WTC11 (cell line): ENCODE measurements at regions not wholly inside any gene's neighbourhood (a gene's known extent, or its start where the extent isn't known, plus 50 kb on each side); places are given as distances from the start of the nearest gene placed in this dataset.

Experiments used
- ATAC-seq: fragments of 200-7000 bp; cut with Tn5 transposase; 2 replicates; pipeline ENCODE4 v1.10.0; 2021; ENCODE audit warnings: mild to moderate bottlenecking, moderate library complexity
- CTCF ChIA-PET: fragments of 300-600 bp; sonication (Branson Sonifier 250); formaldehyde crosslinking; loops from one replicate; lab custom pipeline; 2021; ENCODE audit warnings: antibody characterized with exemption; lab: Charles Lee
- POLR2A ChIA-PET: fragments of 350-600 bp; sonication (Branson Sonifier 250); formaldehyde crosslinking; loops from one replicate; lab custom pipeline; 2021; ENCODE audit warnings: antibody characterized with exemption; lab: Charles Lee
- DNase-seq: peaks from one replicate; pipeline ENCODE4 v3.0.0; 2021; ENCODE audit warnings: low spot score
- H3K27ac Mint-ChIP-seq: 2 replicates; pipeline ENCODE4 v1.8.0; 2021; ENCODE audit warnings: mixed read lengths
- H3K27me3 Mint-ChIP-seq: 2 replicates; pipeline ENCODE4 v1.8.0; 2021; ENCODE audit warnings: low read depth, mild to moderate bottlenecking, moderate library complexity, mixed read lengths
- H3K36me3 Mint-ChIP-seq: 2 replicates; pipeline ENCODE4 v1.8.0; 2021; ENCODE audit warnings: mixed read lengths
- H3K4me1 Mint-ChIP-seq: 2 replicates; pipeline ENCODE4 v1.8.0; 2022; ENCODE audit warnings: mixed read lengths
- H3K4me3 Mint-ChIP-seq: 2 replicates; pipeline ENCODE4 v1.8.0; 2021; ENCODE audit warnings: mild to moderate bottlenecking, moderate library complexity, mixed read lengths
- H3K9me3 Mint-ChIP-seq: 2 replicates; pipeline ENCODE4 v1.8.0; 2021; ENCODE audit warnings: mixed read lengths
- AFF4 ChIP-seq: sonication (generic); formaldehyde crosslinking; IDR thresholded peaks from 2 replicates; pipeline ENCODE4 v1.8.1; 2023; ENCODE audit warnings: mild to moderate bottlenecking, missing genetic modification reagents, borderline replicate concordance
- ATF1 ChIP-seq: sonication (generic); formaldehyde crosslinking; IDR thresholded peaks from 2 replicates; pipeline ENCODE4 v1.8.1; 2023; ENCODE audit warnings: mild to moderate bottlenecking, moderate library complexity, missing genetic modification reagents
- CREM ChIP-seq: sonication (generic); formaldehyde crosslinking; IDR thresholded peaks from 2 replicates; pipeline ENCODE4 v1.8.1; 2022; ENCODE audit warnings: mild to moderate bottlenecking, missing genetic modification reagents, moderate library complexity
- CTCF ChIP-seq: fragments of 200-600 bp; IDR thresholded peaks from 2 replicates; pipeline ENCODE4 v1.8.0; 2022; ENCODE audit warnings: antibody characterized with exemption
- E2F1 ChIP-seq: sonication (generic); formaldehyde crosslinking; IDR thresholded peaks from 2 replicates; pipeline ENCODE4 v1.8.0; 2022; ENCODE audit warnings: mild to moderate bottlenecking, missing genetic modification reagents
- FOXJ3 ChIP-seq: sonication (generic); formaldehyde crosslinking; IDR thresholded peaks from 2 replicates; pipeline ENCODE4 v1.9.0; 2021; ENCODE audit warnings: missing genetic modification reagents, mild to moderate bottlenecking, borderline replicate concordance
- GTF2I ChIP-seq: fragments of 250-450 bp; sonication (Bioruptor Pico); conservative IDR thresholded peaks from 2 replicates; pipeline ENCODE4 v1.4.0; 2021; ENCODE audit warnings: mild to moderate bottlenecking
- HMGXB4 ChIP-seq: sonication (generic); formaldehyde crosslinking; IDR thresholded peaks from 2 replicates; pipeline ENCODE4 v1.8.1; 2023; ENCODE audit warnings: mild to moderate bottlenecking, moderate library complexity, missing genetic modification reagents
- IRF2 ChIP-seq: sonication (generic); formaldehyde crosslinking; IDR thresholded peaks from 2 replicates; pipeline ENCODE4 v1.8.0; 2022; ENCODE audit warnings: low read depth, missing genetic modification reagents, borderline replicate concordance
- MAX ChIP-seq: sonication (generic); formaldehyde crosslinking; IDR thresholded peaks from 2 replicates; pipeline ENCODE4 v1.8.0; 2022; ENCODE audit warnings: mild to moderate bottlenecking, missing genetic modification reagents
- NR3C1 ChIP-seq: sonication (generic); formaldehyde crosslinking; conservative IDR thresholded peaks from 2 replicates; pipeline ENCODE4 v1.8.1; 2023; ENCODE audit warnings: low read depth, mild to moderate bottlenecking, missing genetic modification reagents
- PRDM15 ChIP-seq: sonication (generic); formaldehyde crosslinking; IDR thresholded peaks from 2 replicates; pipeline ENCODE4 v1.8.0; 2022; ENCODE audit warnings: missing genetic modification reagents
- PREB ChIP-seq: sonication (generic); formaldehyde crosslinking; IDR thresholded peaks from 2 replicates; pipeline ENCODE4 v1.8.1; 2022; ENCODE audit warnings: mild to moderate bottlenecking, missing genetic modification reagents, moderate library complexity, borderline replicate concordance
- PRRX2 ChIP-seq: fragments of 250-450 bp; sonication (Bioruptor Pico); IDR thresholded peaks from 2 replicates; pipeline ENCODE4 v1.8.0; 2021; ENCODE audit warnings: mild to moderate bottlenecking
- SMAD3 ChIP-seq: sonication (generic); formaldehyde crosslinking; IDR thresholded peaks from 2 replicates; pipeline ENCODE4 v1.8.0; 2022; ENCODE audit warnings: missing genetic modification reagents, mild to moderate bottlenecking, borderline replicate concordance
- TP53 ChIP-seq: sonication (generic); formaldehyde crosslinking; IDR thresholded peaks from 2 replicates; pipeline ENCODE4 v1.8.1; 2023; ENCODE audit warnings: mild to moderate bottlenecking, missing genetic modification reagents
- ZBTB43 ChIP-seq: sonication (generic); formaldehyde crosslinking; IDR thresholded peaks from 2 replicates; pipeline ENCODE4 v1.8.1; 2023; ENCODE audit warnings: mild to moderate bottlenecking, missing genetic modification reagents
- ZNF138 ChIP-seq: sonication (generic); formaldehyde crosslinking; conservative IDR thresholded peaks from 2 replicates; pipeline ENCODE4 v1.8.1; 2022; ENCODE audit warnings: mild to moderate bottlenecking, moderate library complexity, missing genetic modification reagents
- ZNF263 ChIP-seq: sonication (generic); formaldehyde crosslinking; IDR thresholded peaks from 2 replicates; pipeline ENCODE4 v1.8.1; 2022; ENCODE audit warnings: low read depth, mild to moderate bottlenecking, moderate library complexity, missing genetic modification reagents
- ZNF671 ChIP-seq: fragments of 250-450 bp; sonication (Bioruptor Pico); IDR thresholded peaks from 2 replicates; pipeline ENCODE4 v1.8.0; 2021; ENCODE audit warnings: mild to moderate bottlenecking

- DNase-seq, result no peak
- H3K27ac Mint-ChIP-seq, result no peak overlapping the region
- no peaks in the 10 kb centered on the region for H3K27me3 Mint-ChIP-seq
- ChIA-PET POLR2A (no interaction called here), CTCF (interaction anchor here (1.3 kb wide), 2 partner anchors 14 to 15 kb away, joined by 3 to 4 read pairs; no protein-coding TSS in a partner anchor)
- H3K4me1 Mint-ChIP-seq, result no peaks in the 10 kb centered on the region
- TF ChIP-seq NR3C1 (no peak), MAX (CRISPR knock-in tag) (no peak), CREM (CRISPR knock-in tag) (no peak), TP53 (no peak), ZNF671 (CRISPR knock-in tag) (no peak), ZNF263 (CRISPR knock-in tag) (no peak), GTF2I (CRISPR knock-in tag) (no peak), AFF4 (CRISPR knock-in tag) (no peak), SMAD3 (CRISPR knock-in tag) (no peak), PRDM15 (CRISPR knock-in tag) (no peak), ZNF138 (CRISPR knock-in tag) (no peak), IRF2 (CRISPR knock-in tag) (no peak), CTCF (no peak), PREB (CRISPR knock-in tag) (no peak), FOXJ3 (no peak), ZBTB43 (CRISPR knock-in tag) (no peak), E2F1 (no peak), PRRX2 (CRISPR knock-in tag) (no peak), ATF1 (CRISPR knock-in tag) (no peak), HMGXB4 (CRISPR knock-in tag) (no peak)
- no peak for ATAC-seq
- no peak overlapping the region for H3K4me3 Mint-ChIP-seq
- no peaks in the 10 kb centered on the region for H3K36me3 Mint-ChIP-seq
- no peaks in the 10 kb centered on the region for H3K9me3 Mint-ChIP-seq
Observed at GRCh38 chr19:32238076-32238475, 107.3 kb upstream of the ZNF507 start.
